GM18520 (cell line): ENCODE measurements at regions not wholly inside any gene's neighbourhood (a gene's known extent, or its start where the extent isn't known, plus 50 kb on each side); places are given as distances from the start of the nearest gene placed in this dataset.
"Not testable (repeated sequence)": the region's sequence is repeated elsewhere in the genome, so short reads cannot be mapped to it uniquely, and the experiment has no call there.

Experiments
- ATAC-seq: cut with Tn5 transposase; IDR thresholded peaks from one replicate; pipeline ENCODE4 v1.9.1; 2021; ENCODE audit not compliant: unreplicated experiment

DNA sequence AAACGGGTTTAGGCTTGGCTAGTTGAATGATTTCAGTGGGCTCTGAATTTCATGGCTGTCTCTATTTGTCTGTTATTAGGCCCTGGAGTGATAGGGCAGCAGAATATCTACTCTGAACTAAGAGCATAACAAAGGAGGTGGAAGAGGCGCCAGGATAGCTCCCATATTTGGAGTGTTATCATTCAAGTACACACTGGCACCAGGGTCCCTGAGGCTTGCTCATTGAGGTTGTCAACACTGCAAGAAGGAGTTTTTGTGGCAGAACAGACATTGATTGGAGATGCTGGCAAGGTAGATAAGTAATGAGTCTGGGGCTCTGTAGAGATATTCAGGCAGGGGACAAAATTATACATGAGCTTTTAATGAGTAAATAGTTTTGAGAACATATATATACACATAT lies 1748.4 kb downstream of the MRPL39 start:
- ATAC-seq, result no peak

DNA sequence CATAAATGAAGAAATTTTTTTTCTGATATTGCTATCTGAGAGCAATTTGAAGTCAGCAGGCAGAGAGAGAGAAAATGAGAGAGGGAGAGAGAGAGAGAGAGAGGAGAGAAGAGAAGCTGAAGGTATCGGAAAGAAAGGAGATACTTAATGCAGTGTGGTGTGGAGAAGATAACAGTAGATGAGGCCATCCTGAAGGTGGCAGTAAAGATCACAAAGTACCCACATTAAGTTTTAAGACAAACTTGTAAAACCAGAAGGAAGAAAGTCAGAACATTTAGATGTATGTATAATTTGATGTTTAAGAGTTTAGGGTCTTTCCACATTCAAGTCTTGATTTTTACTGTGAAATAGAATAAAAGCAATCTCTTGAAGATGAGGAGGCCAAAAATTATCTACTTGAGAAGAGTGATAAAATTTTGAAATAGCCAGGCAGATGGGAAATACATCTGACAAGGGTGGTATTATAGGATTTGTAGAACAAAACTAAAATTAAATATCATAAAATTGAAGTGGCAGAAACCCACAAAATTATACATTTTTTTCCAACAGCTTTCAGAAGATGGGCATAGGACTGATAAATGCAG lies 1753.4 kb downstream of the MRPL39 start:
- no peak for ATAC-seq

DNA sequence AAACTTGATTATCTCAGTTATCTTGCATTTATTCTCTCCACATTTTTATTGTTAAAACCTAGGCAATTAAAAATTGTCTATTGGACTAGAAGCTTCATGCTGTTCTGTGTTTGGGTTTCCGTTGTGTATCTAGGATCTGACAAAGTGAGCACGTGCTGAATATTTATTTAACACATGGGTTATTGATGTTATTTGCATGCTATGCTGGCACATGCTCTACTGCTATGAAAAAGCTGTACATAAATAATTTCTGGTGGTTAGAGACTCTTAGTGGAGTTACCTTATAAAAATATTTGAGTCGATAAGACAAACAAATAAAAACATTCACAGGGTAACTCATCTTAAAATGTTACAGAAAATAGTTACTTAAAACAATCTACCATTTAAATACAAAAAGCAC lies 1769.7 kb downstream of the MRPL39 start:
- ATAC-seq, result no peak

DNA sequence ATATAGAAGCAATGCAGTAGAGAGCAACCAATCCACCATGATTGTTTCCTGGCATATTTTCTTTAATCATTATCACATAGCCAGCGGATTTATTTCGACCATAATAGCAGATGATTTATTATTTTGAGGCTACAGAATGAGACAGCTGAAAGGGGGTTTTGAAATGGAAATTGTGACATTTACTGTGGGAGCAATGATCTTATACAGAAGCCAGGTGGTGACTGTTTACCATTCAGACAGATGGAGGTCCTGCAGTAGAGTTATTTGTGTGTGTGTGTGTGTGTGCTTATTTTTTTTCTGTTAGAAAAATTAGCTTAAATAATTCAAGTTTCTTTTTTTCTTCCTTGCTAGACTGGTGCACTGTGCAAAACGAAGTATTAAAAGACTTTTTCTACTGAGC lies 1784.5 kb downstream of the MRPL39 start:
- ATAC-seq, result no peak

DNA sequence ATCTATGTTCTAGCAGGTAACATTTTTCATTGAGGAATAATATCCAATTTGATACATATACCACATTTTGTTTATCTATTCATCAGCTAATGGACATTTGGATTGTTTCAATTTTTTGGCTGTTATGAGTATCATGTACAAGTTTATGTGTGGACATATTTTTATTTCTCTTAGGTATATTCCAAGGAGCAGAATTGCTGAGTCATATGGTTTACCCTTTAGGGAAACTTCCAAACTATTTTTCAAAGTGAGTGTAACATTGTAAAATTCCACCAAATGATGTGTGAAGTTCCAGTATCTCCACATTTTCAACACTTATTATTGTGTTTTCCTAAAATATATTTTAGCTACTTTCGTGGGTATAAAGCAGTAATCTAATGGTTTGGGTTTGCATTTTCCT lies 1789.9 kb downstream of the MRPL39 start:
- ATAC-seq, result no peak

DNA sequence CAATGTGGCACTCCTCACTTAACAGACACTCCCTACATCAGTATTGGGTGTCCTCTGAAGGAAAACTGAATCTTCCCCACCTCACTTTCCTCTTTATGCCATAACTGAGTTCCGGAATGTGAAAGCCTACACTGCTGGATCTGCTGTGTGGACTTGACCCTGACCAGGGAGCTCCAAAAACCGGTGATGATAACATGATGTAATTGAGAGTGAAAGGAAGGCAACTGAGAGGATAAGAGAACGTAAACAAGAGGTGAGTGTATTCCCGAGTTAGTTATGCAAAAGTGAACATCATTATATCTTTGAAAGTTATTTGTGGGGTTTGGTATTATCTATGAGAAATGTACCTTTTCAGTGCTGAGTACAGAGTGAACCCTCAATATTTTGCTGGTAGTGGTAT lies 1794.8 kb downstream of the MRPL39 start:
- no peak for ATAC-seq

DNA sequence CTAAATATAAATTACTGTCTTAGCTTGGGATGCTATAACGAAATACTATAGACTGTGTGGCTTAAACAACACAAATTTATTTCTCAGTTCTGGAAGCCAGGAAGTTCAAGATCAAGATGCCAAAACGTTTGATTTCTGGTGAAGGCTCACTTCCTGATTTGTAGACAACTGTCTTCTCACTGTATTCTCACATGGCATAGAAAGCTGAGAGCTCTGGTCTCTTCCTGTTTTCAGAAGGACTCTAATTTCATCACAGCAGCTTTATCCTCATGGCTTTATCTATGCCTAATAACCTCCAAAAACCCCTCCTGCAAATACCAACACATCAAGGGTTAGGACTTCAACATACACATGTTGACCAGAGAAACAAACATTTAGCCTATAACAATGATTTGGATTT lies 1795.5 kb downstream of the MRPL39 start:
- ATAC-seq, result no peak

DNA sequence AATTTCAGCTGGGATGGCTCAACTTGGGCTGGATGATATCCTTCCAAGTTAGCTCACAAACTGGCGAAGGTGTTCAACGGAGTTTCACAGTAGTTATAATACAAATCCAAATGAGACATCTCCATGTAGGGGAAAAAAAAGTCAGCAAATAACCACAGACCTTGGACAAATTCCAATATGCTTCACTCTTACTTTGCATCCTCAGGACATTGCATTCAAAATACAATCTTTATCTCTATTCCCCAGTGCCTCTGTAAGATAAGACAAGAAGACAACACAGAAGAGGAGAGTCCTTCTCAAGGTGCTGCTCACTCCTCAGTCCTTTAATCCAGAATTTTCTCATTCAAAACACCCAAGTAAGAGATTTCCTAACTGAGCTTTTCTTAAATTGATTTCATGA lies 1797.7 kb downstream of the MRPL39 start:
- ATAC-seq, result no peak

DNA sequence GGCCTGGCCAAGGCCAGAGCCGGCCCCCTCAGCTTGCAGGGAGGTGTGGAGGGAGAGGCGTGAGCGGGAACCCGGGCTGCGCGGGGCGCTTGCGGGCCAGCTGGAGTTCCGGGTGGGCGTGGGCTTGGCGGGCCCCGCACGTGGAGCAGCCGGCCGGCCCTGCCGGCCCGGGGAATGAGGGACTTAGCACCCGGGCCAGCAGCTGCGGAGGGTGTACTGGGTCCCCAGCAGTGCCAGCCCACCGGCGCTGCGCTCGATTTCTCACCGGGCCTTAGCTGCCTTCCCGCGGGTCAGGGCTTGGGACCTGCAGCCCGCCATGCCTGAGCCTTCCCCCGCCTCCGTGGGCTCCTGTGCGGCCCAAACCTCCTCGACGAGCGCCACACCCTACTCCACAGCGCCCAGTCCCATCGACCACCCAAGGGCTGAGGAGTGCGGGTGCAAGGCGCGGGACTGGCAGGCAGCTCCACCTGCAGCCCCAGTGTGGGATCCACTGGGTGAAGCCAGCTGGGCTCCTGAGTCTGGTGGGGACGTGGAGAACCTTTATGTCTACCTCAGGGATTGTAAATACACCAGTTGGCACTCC lies 1800.2 kb downstream of the MRPL39 start:
- not testable (repeated sequence) for ATAC-seq

DNA sequence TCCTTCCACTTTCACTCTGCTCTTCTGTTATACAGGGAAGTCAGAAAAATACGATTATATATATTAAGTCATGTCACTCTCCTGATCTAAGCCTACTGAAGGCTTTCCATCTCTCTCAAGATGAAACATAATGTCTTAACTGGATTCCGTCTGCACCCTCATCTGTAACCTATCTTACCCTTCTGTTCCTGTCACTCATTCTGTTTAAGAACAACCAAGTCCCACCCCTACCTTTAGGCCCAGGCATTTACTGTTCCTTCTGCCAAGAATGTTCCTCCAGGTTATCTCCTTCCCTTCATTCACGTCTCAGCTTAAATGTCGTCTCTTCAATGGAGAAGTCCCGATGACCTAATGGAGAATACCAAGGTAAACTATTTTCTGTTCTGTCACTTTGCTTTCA lies 1802.4 kb downstream of the MRPL39 start:
- ATAC-seq, result no peak

DNA sequence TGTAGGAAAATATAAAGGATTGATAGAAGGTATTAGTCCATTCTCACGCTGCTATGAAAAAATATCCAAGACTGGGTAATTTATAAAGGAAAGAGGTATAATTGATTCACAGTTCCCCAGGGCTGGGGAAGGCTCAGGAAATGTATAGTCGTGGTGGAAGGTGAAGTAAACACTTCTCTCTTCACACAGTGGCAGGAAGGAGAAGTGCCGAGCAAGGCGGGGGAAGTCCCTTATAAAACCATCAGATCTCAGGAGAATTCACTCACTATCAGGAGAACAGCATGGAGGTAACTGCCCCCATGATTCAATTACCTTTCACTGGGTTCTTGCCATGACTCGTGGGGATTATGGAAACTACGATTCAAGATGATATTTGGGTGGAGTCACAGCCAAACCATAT lies 1806.0 kb downstream of the MRPL39 start:
- no peak for ATAC-seq

DNA sequence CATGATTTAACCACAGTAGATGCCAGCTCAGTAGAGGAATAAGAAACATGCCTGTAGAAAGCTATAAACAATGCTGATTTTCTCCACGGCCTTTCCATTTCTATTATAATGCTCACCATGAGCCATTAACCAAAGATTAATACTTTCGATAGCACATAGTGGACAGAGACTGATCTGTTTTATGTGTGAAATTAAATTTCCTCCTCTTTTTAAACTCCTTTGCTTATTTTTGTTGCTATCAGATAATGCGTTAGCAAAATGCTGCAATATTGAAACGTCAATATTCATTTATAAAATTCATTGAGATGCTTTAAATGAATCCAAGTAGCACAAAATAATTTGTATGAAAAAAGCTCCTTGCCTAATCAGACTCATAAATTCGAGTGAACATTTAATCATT lies 1807.9 kb downstream of the MRPL39 start:
- ATAC-seq, result no peak

DNA sequence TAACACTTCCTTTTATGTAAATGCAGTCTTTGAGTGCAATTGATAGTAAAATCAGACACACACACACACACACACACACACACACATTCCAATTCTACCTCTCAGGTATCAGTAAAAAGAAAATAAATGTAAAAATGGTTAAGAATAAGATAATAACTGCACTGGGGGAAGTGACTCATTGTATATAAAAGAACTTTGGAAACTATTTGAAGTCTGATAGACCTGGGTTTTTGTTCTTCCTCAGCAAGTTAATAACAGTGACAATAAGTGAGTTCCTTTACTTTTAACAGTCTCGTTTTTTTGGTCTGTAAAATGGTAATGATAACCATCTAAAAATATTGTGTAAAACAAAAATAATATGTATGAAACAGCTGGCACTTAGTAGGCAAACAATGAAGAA lies 1815.0 kb downstream of the MRPL39 start:
- no peak for ATAC-seq

DNA sequence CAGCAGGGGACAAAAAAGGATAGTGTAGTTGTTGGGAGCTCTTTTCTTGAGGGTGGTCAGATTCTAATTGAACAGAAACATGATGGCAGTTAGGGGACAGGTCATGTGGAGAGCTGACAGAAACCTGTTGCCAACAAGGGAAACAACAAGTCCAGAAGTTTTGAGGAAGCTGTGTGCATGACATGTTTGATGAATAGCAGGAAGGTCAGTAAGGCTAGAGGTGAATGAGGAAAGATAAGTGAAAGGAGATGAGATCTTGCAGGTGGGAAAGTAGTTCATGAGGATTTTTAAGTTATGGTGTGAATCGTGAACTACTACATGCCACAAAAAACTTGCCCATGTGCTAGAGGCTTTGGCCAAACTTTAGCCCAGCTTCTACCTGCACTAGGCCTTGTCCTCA lies 1817.4 kb downstream of the MRPL39 start:
- no peak for ATAC-seq

DNA sequence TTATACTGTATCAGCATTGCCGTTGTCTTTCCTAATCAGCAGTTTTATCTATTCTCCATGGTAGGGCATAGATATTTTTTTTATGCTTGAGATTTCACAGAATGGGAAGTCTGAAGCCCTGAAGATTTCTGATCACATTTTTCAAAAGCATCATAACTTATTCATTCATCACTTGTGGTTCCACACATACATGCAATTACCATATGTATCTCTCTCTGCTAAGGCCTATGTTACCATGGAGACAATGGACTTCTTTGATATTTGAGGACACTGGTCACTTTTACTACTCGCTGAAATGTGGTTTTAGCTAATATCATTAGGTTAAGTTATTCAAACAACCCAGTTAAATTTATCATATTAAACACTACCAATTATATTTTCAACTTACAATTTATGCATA lies 1827.0 kb downstream of the MRPL39 start:
- ATAC-seq, result no peak

DNA sequence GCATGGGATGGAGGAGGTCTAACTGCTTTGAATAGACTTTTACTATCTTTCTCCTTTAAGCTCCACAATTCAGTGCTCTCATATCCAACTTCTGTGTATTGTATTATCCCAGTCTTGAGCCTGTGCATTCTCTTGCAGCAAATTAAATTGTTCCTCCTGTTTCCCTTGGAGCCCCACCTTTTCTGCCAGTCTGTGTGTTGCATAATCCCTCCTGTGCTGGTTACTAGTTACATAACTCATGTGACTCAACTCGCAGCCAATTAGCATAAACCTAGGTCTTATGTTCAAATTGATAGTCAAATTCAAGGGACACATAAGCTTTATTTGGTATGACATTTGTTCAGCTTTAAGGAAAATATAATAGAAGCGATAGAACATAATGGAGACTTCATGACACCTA lies 1863.5 kb downstream of the MRPL39 start:
- no peak for ATAC-seq

DNA sequence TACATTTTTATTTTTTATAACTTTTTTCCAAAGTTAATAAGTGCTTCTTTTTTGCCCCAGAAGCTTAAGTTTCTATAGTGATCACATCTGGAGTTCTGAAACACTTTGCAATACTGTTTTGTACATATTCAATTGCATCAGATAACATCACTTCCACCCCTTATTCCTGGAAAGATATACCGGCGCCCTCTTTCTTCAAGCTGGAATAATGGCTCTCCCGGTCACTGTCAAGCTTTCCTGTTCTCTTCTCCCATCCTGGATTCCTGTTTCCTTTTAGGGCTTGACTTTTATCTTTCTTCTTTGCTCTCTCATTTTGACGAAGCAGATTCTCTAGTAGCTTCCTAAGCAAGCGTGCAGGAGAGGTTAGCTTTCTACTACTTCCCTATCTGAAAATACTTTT lies 1866.8 kb downstream of the MRPL39 start:
- no peak for ATAC-seq

DNA sequence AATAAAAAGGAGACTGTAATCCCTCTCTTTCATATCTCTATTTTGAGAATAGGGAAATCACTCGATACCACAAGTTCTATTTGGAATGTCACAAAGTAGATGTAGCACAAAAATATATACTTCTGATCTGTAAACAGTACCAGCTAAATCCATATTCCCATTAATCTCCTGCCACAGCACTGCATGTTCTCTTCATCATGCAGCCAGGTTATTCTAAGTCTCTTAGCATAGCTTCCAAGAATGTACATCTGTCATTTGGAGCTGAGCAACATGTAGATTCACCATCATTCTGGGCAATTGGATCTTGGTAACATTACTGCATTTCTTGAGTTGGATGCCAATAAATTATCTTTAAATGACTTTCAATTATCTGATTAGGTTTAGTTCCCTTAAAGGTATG lies 1874.5 kb downstream of the MRPL39 start:
- no peak for ATAC-seq

DNA sequence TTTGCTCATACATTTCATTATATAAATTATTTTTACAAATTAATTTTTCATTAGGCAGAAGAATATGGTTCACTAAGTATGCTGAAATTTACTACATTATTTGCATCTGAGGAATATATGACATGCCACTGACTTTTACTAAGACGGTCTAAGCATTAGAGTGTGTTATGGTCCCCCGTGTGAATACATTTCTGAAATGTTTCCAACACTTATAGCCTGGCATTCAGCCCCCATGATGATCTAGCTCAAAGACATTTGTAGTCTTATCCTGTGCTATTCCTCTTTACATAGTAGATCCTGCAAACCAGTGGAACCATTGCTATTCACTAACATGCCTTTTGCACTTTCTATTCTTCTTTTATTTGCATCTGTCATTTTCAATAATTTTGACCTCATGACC lies 1878.0 kb downstream of the MRPL39 start:
- no peak for ATAC-seq

DNA sequence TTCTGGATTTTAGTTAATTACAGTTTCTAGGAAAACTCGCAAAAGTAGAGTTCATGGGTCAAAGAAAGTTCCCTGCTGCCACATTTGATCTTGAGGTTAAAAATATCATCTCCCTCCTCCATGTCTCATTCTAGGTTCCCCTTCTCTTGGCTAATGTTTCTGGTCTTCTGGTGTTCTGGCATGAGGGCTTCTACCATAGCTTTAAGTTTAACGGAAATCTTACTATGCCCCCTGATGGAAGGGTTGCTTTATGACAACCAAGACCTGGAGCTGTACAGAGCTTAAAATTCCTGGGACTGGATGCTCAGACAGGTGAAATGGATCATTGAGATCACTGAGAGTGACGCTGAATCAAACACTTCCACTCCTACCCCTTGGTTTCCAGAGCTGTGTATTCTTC lies 1881.7 kb downstream of the MRPL39 start:
- ATAC-seq, result no peak

DNA sequence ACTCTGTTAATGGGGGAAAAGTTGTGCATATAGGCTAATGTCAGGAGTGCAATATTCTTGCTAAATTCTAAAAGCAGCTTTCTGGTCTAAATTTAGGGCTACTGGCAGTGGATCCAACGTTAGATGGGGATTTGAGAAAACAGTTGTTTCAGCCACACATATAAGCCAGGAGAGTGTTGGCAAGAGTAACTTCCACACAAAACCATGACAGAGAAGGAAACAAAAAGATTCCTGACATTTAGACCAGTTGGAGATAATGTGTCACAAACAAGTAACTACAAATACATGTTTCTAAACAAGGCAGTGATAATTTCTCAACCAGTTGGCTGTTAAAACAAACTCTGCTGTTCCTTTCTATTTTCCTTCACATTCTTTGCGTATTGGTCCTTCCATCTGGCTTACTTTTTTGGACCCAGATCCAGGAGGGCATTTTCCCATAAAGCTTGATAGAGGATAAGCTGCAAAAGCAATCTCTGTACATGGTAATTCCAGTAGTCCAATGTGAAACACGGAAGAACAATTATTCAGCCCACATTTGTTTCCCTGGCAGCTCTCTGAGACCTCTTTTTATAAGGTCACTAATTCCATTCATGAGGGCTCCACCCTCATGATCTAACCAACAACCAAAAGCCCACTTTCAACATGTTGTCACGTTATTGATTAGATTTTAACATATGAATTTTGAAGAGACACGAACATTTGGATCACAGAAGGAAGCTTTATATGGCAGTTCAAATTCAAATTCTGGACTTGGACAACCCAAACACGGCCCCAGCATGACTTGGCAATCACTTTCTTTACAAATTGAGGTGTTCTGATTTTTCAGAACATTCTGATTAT lies 1888.6 kb downstream of the MRPL39 start:
- ATAC-seq, result no peak

DNA sequence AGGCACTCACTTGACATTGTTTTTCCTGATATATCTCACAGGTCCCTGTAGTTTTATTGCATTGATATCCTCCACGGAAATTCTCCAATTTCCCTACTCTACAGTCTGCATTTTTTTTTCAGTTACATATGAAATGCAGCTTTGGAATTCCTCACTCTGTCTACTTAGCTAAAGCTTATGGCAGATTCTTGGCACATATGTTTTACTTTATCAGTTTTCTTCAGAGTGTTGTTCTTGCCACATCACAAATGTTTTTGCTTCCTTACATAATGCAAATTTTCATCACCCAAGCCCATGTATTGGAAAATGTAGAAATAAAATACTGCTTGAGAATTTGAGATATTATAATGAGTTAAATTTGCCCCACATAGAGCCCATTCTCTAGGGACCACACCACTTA lies 1895.1 kb downstream of the MRPL39 start:
- no peak for ATAC-seq

DNA sequence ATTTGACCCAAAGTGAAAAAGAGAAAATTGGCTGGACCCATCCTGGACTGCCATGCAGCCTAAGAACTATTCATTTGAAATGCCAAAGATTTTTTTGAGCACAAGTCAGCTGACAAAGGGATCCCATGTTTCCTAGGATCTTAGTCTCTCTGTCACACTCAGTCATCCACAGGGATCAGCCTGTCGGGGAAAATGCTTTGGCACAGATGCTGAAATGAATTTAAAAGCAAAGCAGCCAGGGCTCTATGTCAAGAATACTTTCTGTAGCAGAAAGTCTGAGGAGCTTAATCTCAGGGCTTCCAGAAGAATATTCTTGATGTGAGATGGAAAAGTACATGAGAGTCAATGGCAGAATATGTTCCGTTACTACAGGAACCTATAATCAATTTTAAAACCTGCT lies 1900.8 kb downstream of the MRPL39 start:
- no peak for ATAC-seq
